ENCODE measurements at regions not wholly inside any gene's neighbourhood (a gene's known extent, or its start where the extent isn't known, plus 50 kb on each side); places are given as distances from the start of the nearest gene placed in this dataset.

- Mint-ChIP-seq H3K9me3 (peaks cover 0 to 7% (median 0%) of the 10 kb centered on the region in 11 donors), H3K36me3 (no peaks in the 10 kb centered on the region), H3K4me1 (peaks cover 0 to 2% (median 0%) of the 10 kb centered on the region in 7 donors), H3K4me3 (no peak overlapping the region), H3K27ac (no peak overlapping the region), H3K27me3 (peaks cover 0 to 4% (median 0%) of the 10 kb centered on the region in 5 donors)
- ATAC-seq (no peak), DNase-seq (no peak)
- Histone ChIP-seq H3K9me3 (ENCODE audit: control insufficient read depth in 2 of 3, low read length in 3 of 3) (no peaks in the 10 kb centered on the region), H3K36me3 (ENCODE audit: control insufficient read depth in 2 of 3, insufficient read depth in 3 of 3, low read length in 3 of 3) (no peaks in the 10 kb centered on the region), H3K4me3 (ENCODE audit: low read length) (no peak overlapping the region), H3K27ac (ENCODE audit: low read depth, low read length) (no peak overlapping the region), H3K4me1 (ENCODE audit: control insufficient read depth in 2 of 2, insufficient read depth in 2 of 2, low read length in 2 of 2) (no peaks in the 10 kb centered on the region), H3K27me3 (ENCODE audit: control insufficient read depth in 2 of 2, insufficient read depth in 2 of 2, low read length in 2 of 2) (no peaks in the 10 kb centered on the region)
- ChIA-PET POLR2A (no interaction called here), CTCF (interaction anchor here (0.7 to 0.9 kb wide), 2 partner anchors 27 to 63 kb away, joined by 3 read pairs; no protein-coding TSS in a partner anchor)
- intact Hi-C loops (cut with micrococcal nuclease), result no loop called here
These were observed 63.5 kb upstream of the WNT11 start for GRCh38 chr11:76269661-76270261.

DNA sequence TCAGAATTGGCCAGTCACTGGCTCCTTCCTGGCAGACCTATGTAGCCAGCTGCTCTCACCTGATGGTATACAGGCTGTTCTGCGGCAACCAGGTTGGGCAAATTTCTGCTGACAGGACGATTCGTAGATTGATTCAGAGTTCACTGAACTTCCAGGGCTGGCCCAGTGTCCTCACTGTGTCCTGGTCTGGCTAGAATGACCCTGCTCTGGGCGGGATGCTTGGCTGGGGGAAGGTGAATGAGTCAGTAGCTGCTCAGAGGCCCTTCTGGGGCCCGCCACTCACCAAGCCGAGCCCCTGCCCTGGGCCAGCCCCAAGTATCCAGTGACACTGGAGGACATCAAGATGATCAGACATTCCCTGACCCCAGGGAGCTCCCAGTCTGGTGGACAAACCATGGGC, 62.9 kb upstream of the WNT11 start:
- CTCF ChIA-PET, result no interaction called here

GRCh38 chr11:76268498-76268897, 62.2 kb upstream of the WNT11 start:
- Histone ChIP-seq H3K9me3 (ENCODE audit: control insufficient read depth in 2 of 3, low read length in 3 of 3) (no peaks in the 10 kb centered on the region), H3K36me3 (ENCODE audit: control insufficient read depth in 2 of 3, insufficient read depth in 3 of 3, low read length in 3 of 3) (no peaks in the 10 kb centered on the region), H3K27me3 (ENCODE audit: control insufficient read depth in 2 of 2, insufficient read depth in 2 of 2, low read length in 2 of 2) (no peaks in the 10 kb centered on the region), H3K4me3 (ENCODE audit: low read length) (no peak overlapping the region), H3K27ac (ENCODE audit: low read depth, low read length) (no peak overlapping the region), H3K4me1 (ENCODE audit: control insufficient read depth in 2 of 2, insufficient read depth in 2 of 2, low read length in 2 of 2) (no peaks in the 10 kb centered on the region)
- Mint-ChIP-seq H3K4me1 (peaks cover 0 to 2% (median 0%) of the 10 kb centered on the region in 7 donors), H3K4me3 (no peak overlapping the region), H3K9me3 (peaks cover 0 to 5% (median 0%) of the 10 kb centered on the region in 11 donors), H3K27ac (no peak overlapping the region), H3K27me3 (peaks cover 0 to 6% (median 0%) of the 10 kb centered on the region in 5 donors), H3K36me3 (no peaks in the 10 kb centered on the region)
- no peak for DNase-seq
- CTCF ChIA-PET, result no interaction called here
- no peak for ATAC-seq
- intact Hi-C loops (cut with micrococcal nuclease), result no loop called here
- POLR2A ChIA-PET, result no interaction called here

More for the DNA sequence above, 62.9 kb upstream of the WNT11 start:
- Mint-ChIP-seq H3K27ac (peak overlapping the region in 1 of 9 donors; percentile 59), H3K9me3 (peaks cover 0 to 5% (median 0%) of the 10 kb centered on the region in 11 donors), H3K4me1 (peaks cover 0 to 2% (median 0%) of the 10 kb centered on the region in 7 donors), H3K4me3 (no peak overlapping the region), H3K36me3 (no peaks in the 10 kb centered on the region), H3K27me3 (peaks cover 0 to 4% (median 0%) of the 10 kb centered on the region in 5 donors)
- POLR2A ChIA-PET, result no interaction called here
- no peak overlapping the region for H3K4me3 ChIP-seq (ENCODE audit: low read length)
- intact Hi-C loops (cut with micrococcal nuclease), result no loop called here
- no peak overlapping the region for H3K27ac ChIP-seq (ENCODE audit: low read depth, low read length)
- no peaks in the 10 kb centered on the region for H3K36me3 ChIP-seq (ENCODE audit: control insufficient read depth in 2 of 3, insufficient read depth in 3 of 3, low read length in 3 of 3)
- H3K9me3 ChIP-seq (ENCODE audit: control insufficient read depth in 2 of 3, low read length in 3 of 3), result no peaks in the 10 kb centered on the region
- DNase-seq, result no peak
- ATAC-seq, result no peak
- no peaks in the 10 kb centered on the region for H3K4me1 ChIP-seq (ENCODE audit: control insufficient read depth in 2 of 2, insufficient read depth in 2 of 2, low read length in 2 of 2)
- no peaks in the 10 kb centered on the region for H3K27me3 ChIP-seq (ENCODE audit: control insufficient read depth in 2 of 2, insufficient read depth in 2 of 2, low read length in 2 of 2)

- no peak for ATAC-seq
- Mint-ChIP-seq H3K27ac (no peak overlapping the region), H3K9me3 (peaks cover 0 to 5% (median 0%) of the 10 kb centered on the region in 11 donors), H3K27me3 (peaks cover 0 to 7% (median 0%) of the 10 kb centered on the region in 5 donors), H3K36me3 (no peaks in the 10 kb centered on the region), H3K4me1 (peaks cover 0 to 2% (median 0%) of the 10 kb centered on the region in 7 donors), H3K4me3 (no peak overlapping the region)
- intact Hi-C loops (cut with micrococcal nuclease), result no loop called here
- no peak for DNase-seq
- no peak overlapping the region for H3K27ac ChIP-seq (ENCODE audit: low read depth, low read length)
- no peaks in the 10 kb centered on the region for H3K27me3 ChIP-seq (ENCODE audit: control insufficient read depth in 2 of 2, insufficient read depth in 2 of 2, low read length in 2 of 2)
- ChIA-PET POLR2A (no interaction called here), CTCF (no interaction called here)
- H3K9me3 ChIP-seq (ENCODE audit: control insufficient read depth in 2 of 3, low read length in 3 of 3), result no peaks in the 10 kb centered on the region
- H3K4me1 ChIP-seq (ENCODE audit: control insufficient read depth in 2 of 2, insufficient read depth in 2 of 2, low read length in 2 of 2), result no peaks in the 10 kb centered on the region
- H3K4me3 ChIP-seq (ENCODE audit: low read length), result no peak overlapping the region
- H3K36me3 ChIP-seq (ENCODE audit: control insufficient read depth in 2 of 3, insufficient read depth in 3 of 3, low read length in 3 of 3), result no peaks in the 10 kb centered on the region
These were observed 61.3 kb upstream of the WNT11 start for GRCh38 chr11:76267556-76267955.

GRCh38 chr11:76266286-76267100, 60.2 kb upstream of the WNT11 start:
- POLR2A ChIA-PET, result interaction anchor here (0.7 kb wide), 1 partner anchor 8 kb away, joined by 3 read pairs; no protein-coding TSS in a partner anchor
- Histone ChIP-seq H3K9me3 (ENCODE audit: control insufficient read depth in 2 of 3, low read length in 3 of 3) (no peaks in the 10 kb centered on the region), H3K27me3 (ENCODE audit: control insufficient read depth in 2 of 2, insufficient read depth in 2 of 2, low read length in 2 of 2) (no peaks in the 10 kb centered on the region), H3K4me1 (ENCODE audit: control insufficient read depth in 2 of 2, insufficient read depth in 2 of 2, low read length in 2 of 2) (no peaks in the 10 kb centered on the region), H3K36me3 (ENCODE audit: control insufficient read depth in 2 of 3, insufficient read depth in 3 of 3, low read length in 3 of 3) (no peaks in the 10 kb centered on the region), H3K27ac (ENCODE audit: low read depth, low read length) (no peak overlapping the region), H3K4me3 (ENCODE audit: low read length) (no peak overlapping the region)
- Mint-ChIP-seq H3K4me3 (no peak overlapping the region), H3K36me3 (no peaks in the 10 kb centered on the region), H3K9me3 (peaks cover 0 to 5% (median 0%) of the 10 kb centered on the region in 11 donors), H3K27me3 (peaks cover 0 to 7% (median 0%) of the 10 kb centered on the region in 5 donors), H3K4me1 (peaks cover 0 to 2% (median 0%) of the 10 kb centered on the region in 7 donors), H3K27ac (no peak overlapping the region)
- ATAC-seq, result no peak
- intact Hi-C loops (cut with micrococcal nuclease), result no loop called here
- CTCF ChIA-PET, result no interaction called here
- no peak for DNase-seq

DNA sequence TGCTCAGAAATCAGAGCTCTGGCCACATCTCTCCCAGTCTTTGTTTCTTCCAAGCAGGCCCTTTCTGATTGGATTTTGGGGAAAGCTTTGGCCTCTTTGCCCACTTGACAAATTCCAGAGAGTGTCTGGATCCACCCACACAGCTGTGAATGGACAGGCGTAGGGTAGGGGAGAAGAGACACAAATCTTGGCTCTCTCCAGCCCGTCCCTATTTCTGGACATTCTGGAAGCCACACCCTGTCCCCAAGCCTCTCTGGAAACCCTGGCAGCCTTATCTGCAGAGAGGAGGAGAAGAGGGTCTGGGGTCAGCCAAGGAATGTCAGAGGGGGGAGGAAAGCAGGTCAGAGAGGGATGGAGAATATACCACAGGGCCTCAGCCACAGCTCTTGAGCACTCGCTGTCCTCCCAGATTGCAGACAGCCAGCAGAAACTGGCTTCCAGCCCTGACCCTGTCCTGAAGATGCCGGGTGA, 59.5 kb upstream of the WNT11 start:
- H3K9me3 Mint-ChIP-seq, result peaks cover 0 to 5% (median 0%) of the 10 kb centered on the region in 11 donors
- H3K4me3 ChIP-seq (ENCODE audit: low read length), result no peak overlapping the region
- no peak overlapping the region for H3K27ac Mint-ChIP-seq
- H3K27me3 Mint-ChIP-seq, result peaks cover 0 to 8% (median 0%) of the 10 kb centered on the region in 5 donors
- H3K4me1 ChIP-seq (ENCODE audit: control insufficient read depth in 2 of 2, insufficient read depth in 2 of 2, low read length in 2 of 2), result no peaks in the 10 kb centered on the region
- no peaks in the 10 kb centered on the region for H3K9me3 ChIP-seq (ENCODE audit: control insufficient read depth in 2 of 3, low read length in 3 of 3)
- no peaks in the 10 kb centered on the region for H3K36me3 ChIP-seq (ENCODE audit: control insufficient read depth in 2 of 3, insufficient read depth in 3 of 3, low read length in 3 of 3)
- ChIA-PET CTCF (no interaction called here), POLR2A (no interaction called here)
- H3K27ac ChIP-seq (ENCODE audit: low read depth, low read length), result no peak overlapping the region
- intact Hi-C loops (cut with micrococcal nuclease), result no loop called here
- peaks cover 0 to 2% (median 0%) of the 10 kb centered on the region in 7 donors for H3K4me1 Mint-ChIP-seq
- no peak overlapping the region for H3K4me3 Mint-ChIP-seq
- no peak for DNase-seq
- no peaks in the 10 kb centered on the region for H3K36me3 Mint-ChIP-seq
- no peaks in the 10 kb centered on the region for H3K27me3 ChIP-seq (ENCODE audit: control insufficient read depth in 2 of 2, insufficient read depth in 2 of 2, low read length in 2 of 2)
- ATAC-seq, result no peak

Data from naive thymus-derived CD4-positive, alpha-beta T cell (primary cell).